B cell (primary cell): ENCODE measurements at regions not wholly inside any gene's neighbourhood (a gene's known extent, or its start where the extent isn't known, plus 50 kb on each side); places are given as distances from the start of the nearest gene placed in this dataset.

Experiments
- ATAC-seq: fragments of 200-7000 bp; cut with Tn5 transposase; one replicate; pipeline ENCODE4 v1.10.0; 2021; ENCODE audit warnings: low read depth, mild to moderate bottlenecking, moderate number of reproducible peaks, moderate library complexity
- CTCF ChIA-PET: fragments of 350-600 bp; sonication (Branson Sonifier 250); formaldehyde crosslinking; loops from one replicate; lab custom pipeline; 2021; ENCODE audit warnings: antibody characterized with exemption, inconsistent platforms; lab: Charles Lee
- POLR2A ChIA-PET: fragments of 350-600 bp; sonication (Branson Sonifier 250); formaldehyde crosslinking; loops from one replicate; lab custom pipeline; 2021; ENCODE audit warnings: antibody characterized with exemption; lab: Charles Lee
- DNase-seq: peaks from one replicate; pipeline ENCODE4 v3.0.0; 2013
- H2AFZ ChIP-seq: 2 replicates; pipeline ENCODE4 v1.6.1; 2012; ENCODE audit warnings: mild to moderate bottlenecking, low read depth, low read length; ENCODE audit not compliant: insufficient read depth, poor library complexity, severe bottlenecking
- H3K27ac ChIP-seq, 2 donors: 1 replicate in 1 of 2; 2 replicates in 1 of 2; pipeline ENCODE4 v1.5.1; 2012 to 2013; ENCODE audit warnings: low read length in 2 of 2, mild to moderate bottlenecking in 2 of 2, moderate library complexity in 1 of 2
- H3K27me3 ChIP-seq, 4 experiments: fragments of 200-600 bp in 1 of 4; sonication (generic) in 1 of 4; replicated peaks in 1 of 4; 1 replicate in 2 of 4; 2 replicates in 2 of 4; pipeline versions ENCODE4 v1.6.1 to v1.7.0; 2013 to 2016; ENCODE audit warnings: low read length in 3 of 4, mild to moderate bottlenecking in 2 of 4, mixed read lengths in 1 of 4, moderate library complexity in 1 of 4; ENCODE audit not compliant: insufficient read depth in 4 of 4, control insufficient read depth in 3 of 4; ENCODE audit errors: control extremely low read depth in 1 of 4
- H3K36me3 ChIP-seq, 2 experiments: replicated peaks in 1 of 2; 1 replicate in 1 of 2; 2 replicates in 1 of 2; pipeline versions ENCODE4 v1.6.1 to v1.7.1; 2013; ENCODE audit warnings: low read length in 1 of 2; ENCODE audit not compliant: insufficient read depth in 2 of 2, control insufficient read depth in 1 of 2; ENCODE audit errors: control extremely low read depth in 1 of 2, extremely low read depth in 1 of 2
- H3K4me1 ChIP-seq, 2 donors: fragments of 200-600 bp in 1 of 2; sonication (generic) in 1 of 2; 1 replicate in 1 of 2; 2 replicates in 1 of 2; pipeline versions ENCODE4 v1.5.1 to v1.6.1; 2013 to 2017; ENCODE audit warnings: low read length in 2 of 2; ENCODE audit not compliant: control insufficient read depth in 2 of 2, insufficient read depth in 2 of 2
- H3K4me2 ChIP-seq: replicated peaks from 2 replicates; pipeline ENCODE3; 2012; ENCODE audit warnings: mild to moderate bottlenecking, low read depth, low read length; ENCODE audit not compliant: poor library complexity, severe bottlenecking
- H3K4me3 ChIP-seq, 5 experiments: fragments of 200-600 bp in 1 of 5; sonication (generic) in 1 of 5; 1 replicate in 3 of 5; 2 replicates in 2 of 5; pipeline versions ENCODE4 v1.5.1 to v1.7.0; 2011 to 2016; ENCODE audit warnings: low read length in 4 of 5, mild to moderate bottlenecking in 4 of 5, low read depth in 2 of 5, control low read depth in 1 of 5, moderate library complexity in 1 of 5; ENCODE audit not compliant: insufficient read depth in 1 of 5; ENCODE audit errors: control extremely low read depth in 1 of 5, extremely low read depth in 1 of 5
- H3K79me2 ChIP-seq: fragments of 200-600 bp; sonication (generic); one replicate; pipeline ENCODE4 v1.6.0; 2016; ENCODE audit warnings: low read length; ENCODE audit not compliant: control insufficient read depth, insufficient read depth
- H3K9ac ChIP-seq: fragments of 200-600 bp; sonication (generic); 2 replicates; pipeline ENCODE4 v1.6.1; 2017; ENCODE audit warnings: mild to moderate bottlenecking, low read length, moderate library complexity
- H3K9me3 ChIP-seq, 3 donors: one replicate each; pipeline versions ENCODE4 v1.6.1 to v1.7.1; 2013; ENCODE audit warnings: low read length in 2 of 3; ENCODE audit not compliant: control insufficient read depth in 2 of 3, insufficient read depth in 1 of 3; ENCODE audit errors: control extremely low read depth in 1 of 3
- H4K20me1 ChIP-seq: 2 replicates; pipeline ENCODE4 v1.6.0; 2012; ENCODE audit warnings: mild to moderate bottlenecking, low read length; ENCODE audit not compliant: insufficient read depth, control insufficient read depth, poor library complexity, severe bottlenecking
- H3K27ac Mint-ChIP-seq: one replicate; pipeline ENCODE4 v1.8.0; 2021; ENCODE audit warnings: mixed read lengths
- H3K27me3 Mint-ChIP-seq: one replicate; pipeline ENCODE4 v1.8.0; 2021; ENCODE audit warnings: mixed read lengths
- H3K4me1 Mint-ChIP-seq: one replicate; pipeline ENCODE4 v1.8.0; 2021; ENCODE audit warnings: mixed read lengths
- H3K4me3 Mint-ChIP-seq: one replicate; pipeline ENCODE4 v1.8.0; 2021; ENCODE audit warnings: mixed read lengths
- H3K9me3 Mint-ChIP-seq: one replicate; pipeline ENCODE4 v1.8.0; 2022; ENCODE audit warnings: mixed read lengths; ENCODE audit not compliant: insufficient read depth
- EZH2 ChIP-seq: IDR thresholded peaks from 2 replicates; pipeline ENCODE4 v1.6.1; 2012; ENCODE audit warnings: borderline replicate concordance, low read depth, mild to moderate bottlenecking, moderate library complexity, low read length; ENCODE audit not compliant: insufficient read depth, poor library complexity, severe bottlenecking
- WGBS: methylation state at CpG from one replicate; pipeline ENCODE4 v1.1.5; 2013; ENCODE audit warnings: missing lambda C conversion rate; ENCODE audit not compliant: insufficient coverage; 5-methylcytosine and 5-hydroxymethylcytosine counted together
- intact Hi-C: fragments of 100-400 bp; cut with micrococcal nuclease; formaldehyde crosslinking; loops from one replicate; pipeline ENCODE4 v1.10.0; 2022
- TF ChIP-seq, protein P1 (sequence below): fragments of 200-600 bp; IDR thresholded peaks from one replicate; pipeline ENCODE4 v1.8.0; 2022; ENCODE audit warnings: antibody characterized with exemption, mild to moderate bottlenecking

DNA sequence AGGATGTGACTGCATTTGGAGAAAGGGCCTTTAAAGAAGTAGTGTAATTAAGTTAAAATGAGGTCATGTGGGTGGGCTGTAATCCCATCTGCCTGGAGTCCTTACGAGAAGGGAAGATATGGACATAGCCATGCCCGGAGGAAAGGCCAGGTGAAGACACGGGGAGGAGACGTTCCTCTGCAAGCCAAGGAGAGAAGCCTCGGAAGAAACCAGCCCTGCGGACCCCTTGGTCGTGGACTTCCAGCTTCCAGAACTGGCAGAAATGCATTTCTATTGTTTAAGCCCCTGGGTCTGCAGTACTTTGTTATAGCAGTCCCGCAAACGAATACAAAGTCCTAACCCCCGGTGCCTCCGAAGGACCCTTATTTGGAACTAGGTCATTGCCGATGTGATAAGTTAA, 87.6 kb upstream of the TAF1B start:
- H3K4me3 Mint-ChIP-seq: no peak overlapping the region
- Histone ChIP-seq H3K9me3 (peaks cover 0 to 2% (median 0%) of the 10 kb centered on the region in 3 donors), H3K9ac (no peak overlapping the region), H4K20me1 (no peaks in the 10 kb centered on the region), H2AFZ (no peak overlapping the region), H3K27me3 (peaks cover 0 to 51% (median 23%) of the 10 kb centered on the region in 4 experiments), H3K79me2 (no peaks in the 10 kb centered on the region), H3K4me3 (no peak overlapping the region), H3K27ac (no peak overlapping the region), H3K4me1 (peaks cover 13 to 26% of the 10 kb centered on the region in 2 donors), H3K36me3 (no peaks in the 10 kb centered on the region), H3K4me2 (no peak overlapping the region)
- H3K27me3 Mint-ChIP-seq: peaks cover 41% of the 10 kb centered on the region
- POLR2A ChIA-PET: no interaction called here
- H3K9me3 Mint-ChIP-seq: no peaks in the 10 kb centered on the region
- CTCF ChIA-PET: no interaction called here
- H3K4me1 Mint-ChIP-seq: peaks cover 23% of the 10 kb centered on the region
- DNase-seq (no peak), ATAC-seq (no peak)
- WGBS: 98% methylated on average over 9 of the region's 12 CpGs
- intact Hi-C loops: no loop called here
- no peak overlapping the region for H3K27ac Mint-ChIP-seq
- TF ChIP-seq, protein P1, sequence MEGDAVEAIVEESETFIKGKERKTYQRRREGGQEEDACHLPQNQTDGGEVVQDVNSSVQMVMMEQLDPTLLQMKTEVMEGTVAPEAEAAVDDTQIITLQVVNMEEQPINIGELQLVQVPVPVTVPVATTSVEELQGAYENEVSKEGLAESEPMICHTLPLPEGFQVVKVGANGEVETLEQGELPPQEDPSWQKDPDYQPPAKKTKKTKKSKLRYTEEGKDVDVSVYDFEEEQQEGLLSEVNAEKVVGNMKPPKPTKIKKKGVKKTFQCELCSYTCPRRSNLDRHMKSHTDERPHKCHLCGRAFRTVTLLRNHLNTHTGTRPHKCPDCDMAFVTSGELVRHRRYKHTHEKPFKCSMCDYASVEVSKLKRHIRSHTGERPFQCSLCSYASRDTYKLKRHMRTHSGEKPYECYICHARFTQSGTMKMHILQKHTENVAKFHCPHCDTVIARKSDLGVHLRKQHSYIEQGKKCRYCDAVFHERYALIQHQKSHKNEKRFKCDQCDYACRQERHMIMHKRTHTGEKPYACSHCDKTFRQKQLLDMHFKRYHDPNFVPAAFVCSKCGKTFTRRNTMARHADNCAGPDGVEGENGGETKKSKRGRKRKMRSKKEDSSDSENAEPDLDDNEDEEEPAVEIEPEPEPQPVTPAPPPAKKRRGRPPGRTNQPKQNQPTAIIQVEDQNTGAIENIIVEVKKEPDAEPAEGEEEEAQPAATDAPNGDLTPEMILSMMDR: no peak
- no peak for TF ChIP-seq EZH2

DNA sequence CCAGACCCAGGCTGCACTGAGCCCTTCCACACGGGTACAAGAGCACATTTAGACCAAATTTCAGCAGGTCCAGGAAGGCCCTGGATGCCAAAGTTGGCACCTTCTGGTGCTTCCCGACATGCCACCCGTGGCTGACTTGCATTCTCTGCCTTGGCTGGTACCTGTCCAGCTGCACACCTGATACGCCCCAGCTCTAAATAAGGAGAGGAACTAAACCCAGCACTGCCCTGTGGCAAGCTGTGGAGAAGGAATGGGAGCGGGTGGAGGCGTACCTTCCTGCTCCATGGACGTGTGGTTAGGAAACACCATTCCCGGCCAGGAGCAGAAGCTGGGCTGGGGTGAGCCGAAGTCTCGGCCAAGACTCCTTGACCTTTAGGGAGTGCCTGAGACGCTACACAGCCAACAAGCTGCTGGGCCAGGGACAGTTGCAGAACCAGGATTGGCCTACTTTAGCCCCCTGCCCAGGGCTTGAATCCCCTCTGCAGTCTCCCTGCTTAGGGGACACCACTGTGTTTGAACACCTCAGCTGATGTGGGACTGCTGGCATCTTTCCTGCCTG, 86.5 kb upstream of the TAF1B start:
- no peak overlapping the region for H2AFZ ChIP-seq
- no peaks in the 10 kb centered on the region for H3K9me3 Mint-ChIP-seq
- H3K27me3 ChIP-seq: peaks cover 0 to 51% (median 23%) of the 10 kb centered on the region in 4 experiments
- no peak overlapping the region for H3K4me3 ChIP-seq
- peaks cover 13 to 26% of the 10 kb centered on the region in 2 donors for H3K4me1 ChIP-seq
- ChIA-PET POLR2A (no interaction called here), CTCF (no interaction called here)
- ATAC-seq (no peak), DNase-seq (no peak)
- TF ChIP-seq, protein P1: no peak
- no peak for TF ChIP-seq EZH2
- H3K4me1 Mint-ChIP-seq: peaks cover 29% of the 10 kb centered on the region
- H3K27ac Mint-ChIP-seq: no peak overlapping the region
- no peak overlapping the region for H3K27ac ChIP-seq
- no peak overlapping the region for H3K9ac ChIP-seq
- H4K20me1 ChIP-seq: no peaks in the 10 kb centered on the region
- 90% methylated on average over 11 of the region's 11 CpGs for WGBS
- intact Hi-C loops: no loop called here
- H3K79me2 ChIP-seq: no peaks in the 10 kb centered on the region
- peaks cover 45% of the 10 kb centered on the region for H3K27me3 Mint-ChIP-seq
- no peaks in the 10 kb centered on the region for H3K36me3 ChIP-seq
- peaks cover 0 to 2% (median 0%) of the 10 kb centered on the region in 3 donors for H3K9me3 ChIP-seq
- no peak overlapping the region for H3K4me3 Mint-ChIP-seq
- H3K4me2 ChIP-seq: no peak overlapping the region
